Erythroblast (primary cell): ENCODE measurements at regions not wholly inside any gene's neighbourhood (a gene's known extent, or its start where the extent isn't known, plus 50 kb on each side); places are given as distances from the start of the nearest gene placed in this dataset.
A peak's percentile ranks its signal among the peaks of the same experiment; 100 is the strongest.

Experiments used
- DNase-seq, 2 experiments: peaks; one replicate each; lab custom pipeline; 2025; lab: John Stamatoyannopoulos, UW
- GATA1 ChIP-seq: IDR thresholded peaks from 2 replicates; pipeline ENCODE4 v1.6.1; 2011; ENCODE audit warnings: low read depth, mild to moderate bottlenecking, control low read depth, low read length, moderate library complexity
- POLR2A ChIP-seq: IDR thresholded peaks from 2 replicates; pipeline ENCODE4 v1.6.1; 2011; ENCODE audit warnings: mild to moderate bottlenecking, low read length

DNA sequence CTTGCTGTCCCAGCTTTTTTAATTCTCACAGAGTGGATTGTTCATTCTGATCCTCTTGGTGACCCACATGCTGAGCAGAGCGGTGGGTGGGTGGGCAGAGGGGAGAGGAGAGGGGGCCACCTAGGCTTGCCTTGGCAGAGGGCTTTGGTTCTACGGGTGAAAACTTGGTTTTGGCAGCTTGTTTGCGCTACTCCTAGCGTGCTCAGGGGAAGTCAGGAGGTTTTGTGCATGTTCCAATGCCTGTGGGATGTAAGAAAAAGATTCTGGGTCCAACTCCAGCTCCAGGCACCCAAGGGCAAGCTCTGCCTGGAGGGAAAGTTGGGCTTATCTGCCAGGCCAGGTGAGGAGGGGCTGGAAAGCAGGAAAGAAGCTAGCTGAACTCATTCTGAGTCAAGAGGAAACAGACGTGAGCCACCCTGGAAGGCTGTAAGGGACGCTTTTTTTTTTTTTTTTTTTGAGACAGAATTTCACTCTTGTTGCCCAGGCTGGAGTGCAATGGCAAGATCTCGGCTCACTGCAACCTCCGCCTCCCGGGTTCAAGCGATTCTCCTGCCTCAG is 169.1 kb downstream of the WSCD1 start:
- TF ChIP-seq GATA1: no peak
- TF ChIP-seq POLR2A: no peak
- DNase-seq: no peak

DNA sequence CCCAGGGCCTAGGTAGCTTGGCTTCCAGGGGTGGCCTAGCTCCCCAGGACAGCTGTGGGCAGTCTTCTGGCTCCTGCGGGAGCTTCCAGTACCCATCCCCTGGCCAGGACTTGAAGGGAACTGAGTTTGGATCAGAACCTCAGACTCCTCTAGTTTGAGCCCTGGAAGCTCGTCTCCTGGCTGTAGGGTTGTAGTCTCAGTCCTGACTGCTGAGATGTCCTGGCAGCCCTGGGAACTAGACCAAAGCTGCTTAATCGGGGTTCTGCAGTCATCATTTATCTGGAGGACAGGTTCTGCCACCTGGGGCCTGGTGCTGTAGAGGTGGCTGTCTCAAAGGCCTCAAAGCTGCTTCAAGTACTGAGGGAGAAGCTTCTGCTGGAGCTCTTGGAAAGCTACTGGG is 163.7 kb downstream of the WSCD1 start:
- DNase-seq: no peak
- TF ChIP-seq GATA1 (no peak), POLR2A (no peak)

DNA sequence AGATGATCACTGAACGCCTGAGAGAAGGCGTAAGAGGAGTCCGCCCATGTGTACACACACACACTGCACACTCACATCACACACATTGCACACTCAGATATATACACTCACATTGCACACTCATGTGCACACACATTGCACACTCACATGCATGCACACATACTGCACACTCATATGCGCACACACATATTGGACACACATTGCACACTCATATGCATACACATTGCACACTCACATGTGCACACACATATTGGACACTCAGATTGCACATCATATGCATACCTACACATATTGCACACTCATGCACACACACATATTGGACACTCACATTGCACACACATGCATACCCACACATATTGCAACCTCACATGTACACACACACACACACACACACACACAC is 163.2 kb downstream of the WSCD1 start:
- TF ChIP-seq POLR2A: no peak
- no peak for TF ChIP-seq GATA1
- no peak for DNase-seq

GRCh38 chr17:6232732-6233101 is 162.5 kb downstream of the WSCD1 start:
- no peak for TF ChIP-seq GATA1
- TF ChIP-seq POLR2A: no peak
- DNase-seq: no peak

DNA sequence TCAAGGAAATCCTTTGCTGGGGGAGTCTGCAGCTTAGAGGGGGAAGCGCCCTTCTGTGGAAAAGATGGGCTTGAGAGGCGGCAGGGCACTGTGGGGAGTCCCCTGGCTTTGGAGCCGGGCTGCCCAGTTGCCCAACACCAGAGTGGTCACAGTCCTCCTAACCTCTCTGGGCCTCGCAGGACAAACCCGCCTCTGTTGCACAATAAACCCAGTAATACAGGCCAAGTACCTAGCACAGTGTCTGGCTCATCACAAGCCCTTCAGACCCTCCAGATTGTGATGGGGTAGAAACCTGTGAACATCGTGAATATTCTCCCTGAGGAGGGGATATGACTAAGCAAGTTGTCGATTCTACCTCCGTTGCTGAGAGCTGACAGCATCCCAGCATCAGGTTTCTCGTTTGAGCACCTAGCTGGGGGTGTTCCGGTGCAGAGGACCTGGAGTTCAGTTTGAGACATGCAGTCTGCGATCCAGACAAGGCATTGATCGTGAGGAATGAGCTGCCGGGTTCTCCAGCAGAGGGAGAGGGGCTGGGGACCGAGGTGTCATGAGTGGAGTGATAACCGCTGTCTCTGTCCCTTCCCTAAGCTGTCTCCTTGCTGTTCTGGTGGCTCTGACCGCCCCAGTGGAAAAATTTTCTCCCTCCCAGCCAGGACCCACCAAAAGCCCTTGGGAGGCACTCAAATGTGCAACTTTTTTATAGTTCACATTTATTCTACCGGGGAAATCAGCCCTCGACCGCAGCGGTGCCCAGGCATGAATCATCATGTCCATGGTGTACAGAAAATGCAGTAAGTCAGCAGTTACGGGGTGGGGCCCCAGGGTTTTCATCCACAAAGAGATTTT is 161.9 kb downstream of the WSCD1 start:
- DNase-seq: no peak
- no peak for TF ChIP-seq GATA1
- no peak for TF ChIP-seq POLR2A

- no peak for TF ChIP-seq POLR2A
- TF ChIP-seq GATA1: no peak
- no peak for DNase-seq
Measured at GRCh38 chr17:6231465-6231864, 161.3 kb downstream of the WSCD1 start.

DNA sequence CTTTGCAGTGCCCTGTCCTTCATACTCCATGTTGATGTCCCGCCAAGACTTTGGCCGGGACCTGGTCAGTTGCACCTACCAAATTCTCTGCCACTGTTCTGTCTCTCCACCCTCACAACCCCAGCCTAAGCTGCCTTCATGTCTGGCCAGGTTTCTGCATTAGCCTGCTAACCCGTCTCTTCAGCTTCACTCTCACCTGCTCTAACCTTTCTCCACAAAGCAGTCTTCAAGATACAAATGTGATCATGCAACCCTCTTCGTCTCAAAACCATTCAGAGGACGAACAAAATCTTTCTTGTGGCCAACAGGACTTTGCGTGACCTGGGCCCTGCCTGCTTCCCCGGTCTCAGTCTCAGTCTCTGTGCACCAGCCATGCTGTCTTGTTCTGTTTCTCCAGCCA is 148.2 kb downstream of the WSCD1 start:
- no peak for DNase-seq
- TF ChIP-seq GATA1 (no peak), POLR2A (no peak)

- TF ChIP-seq GATA1 (no peak), POLR2A (no peak)
- DNase-seq: peak in 1 of 2 experiments; percentile 3
Measured at GRCh38 chr17:6215071-6216035, 145.2 kb downstream of the WSCD1 start.

DNA sequence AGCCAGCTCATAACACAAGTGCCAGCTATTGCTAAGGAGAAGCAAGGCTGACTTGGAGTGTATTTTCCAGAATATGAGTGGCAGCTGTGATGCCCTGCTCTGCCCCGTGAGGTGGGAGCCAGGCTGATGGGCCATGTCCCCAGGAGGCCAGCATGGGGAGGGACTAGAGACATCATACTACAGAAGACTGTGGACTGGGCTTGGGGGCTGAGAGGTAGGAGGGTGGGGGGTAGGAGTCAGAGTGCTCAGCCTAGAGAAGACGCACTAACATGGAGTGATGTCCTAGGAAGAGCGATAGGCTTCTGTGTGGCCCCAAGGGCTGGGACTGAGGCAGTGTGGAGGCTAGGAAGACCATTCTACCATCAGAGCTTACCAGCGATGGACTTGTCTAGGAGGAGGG is 143.7 kb downstream of the WSCD1 start:
- TF ChIP-seq GATA1: no peak
- no peak for TF ChIP-seq POLR2A
- DNase-seq: no peak

GRCh38 chr17:6212766-6213165 is 142.6 kb downstream of the WSCD1 start:
- TF ChIP-seq POLR2A (no peak), GATA1 (no peak)

GRCh38 chr17:6209829-6210228 is 139.7 kb downstream of the WSCD1 start:
- TF ChIP-seq GATA1 (no peak), POLR2A (no peak)
- no peak for DNase-seq

More at GRCh38 chr17:6212766-6213165, 142.6 kb downstream of the WSCD1 start:
- DNase-seq: no peak

- no peak for DNase-seq
- TF ChIP-seq POLR2A (no peak), GATA1 (no peak)
Measured at GRCh38 chr17:6208608-6209180, 138.5 kb downstream of the WSCD1 start.

GRCh38 chr17:6205525-6205924 is 135.3 kb downstream of the WSCD1 start:
- TF ChIP-seq GATA1 (no peak), POLR2A (no peak)

DNA sequence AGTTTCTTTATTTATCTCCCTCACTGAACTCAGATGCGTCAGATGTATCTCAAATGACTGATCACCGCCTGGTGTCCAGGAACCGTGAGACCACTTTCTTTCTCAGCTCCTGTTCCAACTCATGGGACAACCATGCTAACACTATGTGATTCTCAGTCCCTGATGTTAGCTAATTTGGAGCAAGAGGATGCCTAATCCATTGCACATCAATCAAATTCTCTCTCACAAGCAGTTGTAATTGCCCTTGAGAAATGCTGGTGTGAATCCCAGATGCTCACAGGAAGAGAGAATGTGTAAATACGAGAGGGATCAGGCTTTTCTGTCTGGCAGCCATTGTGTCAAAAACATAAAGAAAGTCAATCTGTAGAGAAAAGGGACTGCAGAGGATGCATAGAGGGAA is 134.9 kb downstream of the WSCD1 start:
- no peak for DNase-seq

More at GRCh38 chr17:6205525-6205924, 135.3 kb downstream of the WSCD1 start:
- no peak for DNase-seq

More for the DNA sequence above, 134.9 kb downstream of the WSCD1 start:
- TF ChIP-seq GATA1 (no peak), POLR2A (no peak)
